ENCODE measurements at regions not wholly inside any gene's neighbourhood (a gene's known extent, or its start where the extent isn't known, plus 50 kb on each side); places are given as distances from the start of the nearest gene placed in this dataset.
"Not testable (repeated sequence)": the region's sequence is repeated elsewhere in the genome, so short reads cannot be mapped to it uniquely, and the experiment has no call there.

DNA sequence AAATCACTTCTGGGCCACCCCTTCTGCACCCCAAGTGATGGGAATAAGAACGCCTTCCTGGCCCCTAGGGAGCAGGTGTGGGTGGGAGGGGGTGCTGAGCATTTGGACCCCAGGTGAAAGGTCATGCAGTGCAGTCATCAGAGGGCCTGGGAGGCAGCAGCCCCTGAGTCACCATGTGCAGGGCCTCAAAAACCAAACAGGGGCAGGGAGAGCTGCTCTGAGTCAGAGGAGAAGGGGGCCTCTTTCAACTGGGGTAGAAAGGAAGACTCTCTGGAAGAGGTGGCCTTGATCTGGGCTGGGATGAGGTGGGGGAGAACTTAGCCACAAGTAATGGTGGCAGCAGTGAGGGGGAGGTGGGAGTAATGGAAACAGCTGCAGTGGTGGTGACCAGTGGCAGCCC, 164.3 kb downstream of the BUB3 start:
- DNase-seq (ENCODE audit: low spot score), result no peak

DNA sequence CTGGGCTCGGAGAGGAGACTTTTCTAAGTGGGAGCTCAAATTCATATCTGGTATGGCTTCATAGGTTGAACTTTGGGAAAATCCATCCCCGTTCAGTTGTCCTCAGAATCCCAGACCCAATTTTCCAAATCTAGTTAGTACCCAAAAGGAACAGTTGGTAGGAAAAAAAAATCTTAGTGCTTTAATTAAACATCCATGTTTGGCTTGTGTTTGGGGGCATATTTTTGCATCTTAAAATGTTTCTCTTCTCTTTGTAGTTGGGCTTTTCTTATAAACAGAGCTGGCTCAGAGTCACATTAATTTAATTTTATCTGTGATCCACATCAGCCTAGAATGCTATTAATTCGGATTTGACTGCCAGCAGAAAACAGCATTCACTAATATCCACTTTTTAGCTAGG, 165.9 kb downstream of the BUB3 start:
- DNase-seq (ENCODE audit: low spot score), result no peak

DNA sequence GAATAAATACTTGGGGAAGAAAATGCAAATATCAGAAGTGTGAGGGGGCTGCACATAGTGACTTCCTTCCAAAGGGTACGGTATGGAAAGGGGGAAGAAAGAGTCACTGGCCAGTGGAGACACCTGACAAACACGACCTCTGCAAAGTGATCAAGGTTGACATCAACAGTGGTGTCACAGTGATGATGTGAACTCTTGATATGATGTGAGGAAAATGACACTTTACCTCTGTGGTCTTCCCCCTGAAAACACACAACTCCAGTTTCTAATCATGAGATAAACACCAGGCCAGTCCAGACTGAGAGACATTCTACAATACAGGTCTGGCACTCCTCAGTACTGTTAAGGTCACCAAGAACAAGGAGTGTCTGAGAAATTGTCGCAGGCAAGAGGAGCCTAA, 169.7 kb downstream of the BUB3 start:
- DNase-seq (ENCODE audit: low spot score), result no peak

DNA sequence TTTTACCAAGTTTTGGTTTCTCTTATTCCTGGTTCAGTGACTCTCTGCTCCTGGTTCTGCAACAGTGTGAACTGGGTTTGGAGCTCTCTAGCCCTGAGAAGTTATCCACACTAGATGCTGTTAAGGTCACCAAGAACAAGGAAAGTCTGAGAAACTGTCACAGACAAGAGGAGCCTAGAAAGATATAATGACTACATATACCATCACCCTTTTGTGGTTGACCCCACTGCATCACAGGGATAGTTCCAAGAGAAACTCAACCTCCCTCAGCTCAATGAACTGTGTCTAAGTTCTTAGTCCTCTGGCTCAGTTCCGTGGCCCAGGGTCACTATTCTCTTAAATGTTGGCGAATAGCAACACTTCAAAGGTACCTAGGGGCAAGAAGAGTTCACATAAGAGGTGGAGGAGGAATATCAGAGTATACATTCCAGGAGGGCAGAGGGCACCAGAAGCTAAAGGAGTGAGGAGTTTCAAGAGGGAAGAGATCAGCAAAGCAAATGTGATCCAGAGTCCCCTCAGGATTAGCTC, 171.5 kb downstream of the BUB3 start:
- no peak for DNase-seq (ENCODE audit: low spot score)

DNA sequence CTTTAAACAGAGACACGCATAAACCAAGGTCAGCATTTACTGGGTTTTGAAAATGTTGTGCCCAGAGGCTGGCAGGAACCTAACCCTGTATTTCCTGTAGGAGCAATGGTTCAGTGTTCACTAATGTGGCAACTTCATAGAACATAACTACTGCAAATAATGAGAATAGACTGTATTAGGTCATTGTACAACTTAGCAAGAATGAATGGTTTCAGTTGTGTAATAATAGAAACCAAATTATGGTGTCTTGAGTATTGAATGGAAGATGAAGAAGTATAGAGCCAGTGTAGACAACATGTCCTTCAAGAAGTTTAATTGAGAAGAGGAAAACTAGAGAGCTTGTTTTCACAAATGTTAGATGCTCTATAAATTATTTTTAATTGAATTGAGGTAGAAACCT, 172.5 kb downstream of the BUB3 start:
- no peak for DNase-seq (ENCODE audit: low spot score)

DNA sequence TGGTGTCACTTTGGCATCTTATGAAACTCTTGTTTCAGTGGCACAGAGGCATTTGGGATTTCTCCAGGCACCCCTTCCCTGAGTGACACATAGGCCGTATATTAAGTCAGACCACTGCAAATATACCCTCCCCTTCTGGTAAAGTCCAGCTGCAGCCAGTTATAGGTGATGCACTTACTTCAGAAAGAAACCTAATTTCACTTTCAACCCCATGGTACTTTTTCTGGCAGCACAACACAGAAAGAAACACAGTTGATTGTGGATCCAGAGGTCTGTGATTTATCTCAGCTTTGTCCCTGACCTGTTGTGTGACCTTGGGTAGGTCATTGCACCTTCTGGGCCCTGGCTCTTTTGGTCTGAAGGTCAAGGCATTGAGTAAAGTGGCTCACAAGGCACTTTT, 173.2 kb downstream of the BUB3 start:
- no peak for DNase-seq (ENCODE audit: low spot score)

DNA sequence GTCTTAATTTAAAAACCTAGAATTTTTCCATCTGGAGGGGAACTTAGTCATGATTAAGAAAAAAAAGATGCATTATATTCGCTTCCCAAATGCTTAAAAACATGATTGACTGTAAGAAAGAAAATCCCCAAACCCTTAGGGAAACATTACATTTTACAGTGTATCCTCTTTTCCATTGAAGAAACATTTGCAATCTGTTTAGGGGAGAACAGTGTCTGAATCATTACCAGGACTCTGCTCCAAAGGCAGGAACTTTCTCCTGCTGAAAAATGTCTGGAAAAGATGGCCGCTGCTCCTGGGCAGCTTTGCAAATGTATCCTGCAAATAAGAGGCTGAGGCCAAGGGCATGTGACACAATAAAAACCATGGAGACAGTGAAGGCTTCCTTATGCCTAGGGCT, 173.7 kb downstream of the BUB3 start:
- DNase-seq (ENCODE audit: low spot score), result no peak

DNA sequence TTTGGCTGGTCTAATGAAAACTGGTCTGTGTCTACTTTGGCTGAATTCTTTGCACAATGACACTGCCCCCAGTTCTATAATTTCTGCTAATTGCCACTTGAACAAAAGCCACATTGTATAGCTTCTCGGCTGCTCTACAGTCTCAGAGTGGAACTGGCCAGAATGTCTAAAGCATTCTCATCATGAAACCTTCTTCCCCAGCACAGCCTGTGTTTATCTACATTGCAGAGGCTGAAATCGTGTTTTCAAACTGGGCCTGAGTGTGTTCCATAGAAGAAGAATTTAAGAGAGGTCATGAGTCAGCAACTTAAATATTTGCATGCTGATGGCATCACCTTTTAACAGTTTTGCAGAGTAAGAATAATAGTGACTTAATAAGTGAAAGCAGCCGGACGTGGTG, 177.2 kb downstream of the BUB3 start:
- DNase-seq (ENCODE audit: low spot score), result no peak

DNA sequence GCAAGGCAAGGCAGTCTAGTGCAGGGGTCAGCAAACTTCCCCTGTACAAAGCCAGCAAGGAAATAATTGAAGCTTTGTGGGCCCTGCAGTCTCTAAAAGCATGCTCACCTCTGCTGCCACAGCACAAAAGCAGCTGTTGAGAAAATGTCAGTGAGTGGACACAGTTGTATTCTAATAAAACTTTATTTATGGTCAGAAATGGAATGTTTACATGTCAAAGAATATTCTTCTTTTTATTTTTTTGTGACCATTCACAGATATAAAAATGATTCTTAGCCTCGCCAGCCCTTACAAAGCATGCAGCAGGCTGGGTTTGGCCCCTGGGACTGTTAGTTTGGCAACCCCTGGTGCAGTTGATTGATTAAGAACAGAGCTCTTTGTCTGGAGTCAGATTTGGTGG, 192.4 kb downstream of the BUB3 start:
- DNase-seq (ENCODE audit: low spot score), result no peak

DNA sequence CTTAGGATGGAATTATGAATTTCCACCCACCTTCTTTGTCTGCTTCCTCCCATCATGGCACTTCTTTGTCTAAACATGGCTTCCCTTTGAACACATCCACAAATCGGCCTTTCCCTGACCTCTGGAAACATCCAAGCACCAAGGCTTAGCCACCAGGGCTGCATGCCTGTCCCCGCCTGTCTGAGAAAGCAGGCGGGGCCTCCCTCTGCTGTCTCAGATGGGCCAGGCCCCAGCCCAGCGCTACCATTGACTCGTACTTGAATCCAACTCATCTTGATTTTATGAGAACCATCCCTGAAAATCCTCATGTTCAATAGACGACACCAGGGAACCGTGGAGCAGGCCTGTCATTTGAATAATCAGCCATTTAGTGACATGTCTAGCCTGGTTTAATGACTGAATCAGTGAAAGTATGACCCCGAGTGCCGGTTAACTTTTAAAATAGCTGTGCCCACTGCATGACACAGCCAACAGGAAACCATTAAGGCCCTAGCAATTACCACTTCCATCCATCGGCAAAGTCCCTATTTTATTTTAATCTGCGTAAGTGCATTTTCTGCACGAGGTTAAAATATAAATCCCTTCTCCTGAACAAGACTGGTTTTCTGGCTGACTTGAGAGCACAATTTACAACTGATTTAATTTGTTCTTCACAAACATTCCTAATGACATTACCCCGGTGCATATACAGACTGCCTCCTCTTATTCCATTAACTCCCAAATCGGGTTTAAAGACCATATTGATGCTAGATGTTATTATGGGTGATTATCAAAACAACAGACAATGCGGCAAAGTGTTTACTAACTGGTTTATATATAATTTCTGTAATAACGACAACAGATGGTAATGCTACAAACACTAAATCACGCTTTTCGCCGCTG, 194.7 kb downstream of the BUB3 start:
- no peak for DNase-seq (ENCODE audit: low spot score)

DNA sequence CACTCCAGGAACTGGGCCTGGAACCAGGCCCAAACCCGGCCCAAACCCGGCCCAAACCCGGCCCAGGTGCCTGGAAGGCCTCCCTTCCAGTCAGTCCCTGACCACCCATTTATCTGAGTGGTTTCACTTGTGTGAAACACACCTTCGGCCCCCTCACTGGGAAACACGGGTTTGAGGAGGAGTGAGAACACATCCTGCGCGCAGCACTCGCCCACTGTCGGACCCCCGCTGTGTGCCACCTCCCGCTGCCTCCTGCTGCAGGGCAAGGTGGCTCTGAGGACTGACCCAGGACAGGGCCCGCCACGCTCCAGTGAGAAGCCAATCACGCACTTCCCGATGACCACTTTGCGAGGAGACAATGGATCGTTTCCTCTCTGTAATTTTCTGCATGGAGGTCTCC, 197.5 kb downstream of the BUB3 start:
- DNase-seq (ENCODE audit: low spot score), result no peak

DNA sequence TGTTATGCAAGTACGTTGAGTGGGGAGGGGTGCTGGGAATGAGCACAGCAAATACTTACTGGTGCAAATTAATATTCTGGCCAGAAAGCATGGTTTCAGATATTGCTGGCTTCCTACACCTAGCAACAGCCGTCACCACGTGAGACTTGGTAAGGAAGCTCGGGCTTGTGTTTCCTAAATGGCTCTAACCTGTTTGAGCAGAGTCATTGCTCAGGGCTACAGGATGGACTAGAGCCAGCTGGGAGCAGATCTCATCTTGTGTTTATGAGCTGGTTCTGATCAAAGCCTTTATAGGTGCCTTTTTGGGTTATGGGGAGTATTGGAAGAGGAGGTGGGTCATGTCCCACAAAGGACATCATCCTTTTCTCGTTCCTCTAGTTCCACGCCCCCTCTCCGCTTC, 200.3 kb downstream of the BUB3 start:
- no peak for DNase-seq (ENCODE audit: low spot score)

DNA sequence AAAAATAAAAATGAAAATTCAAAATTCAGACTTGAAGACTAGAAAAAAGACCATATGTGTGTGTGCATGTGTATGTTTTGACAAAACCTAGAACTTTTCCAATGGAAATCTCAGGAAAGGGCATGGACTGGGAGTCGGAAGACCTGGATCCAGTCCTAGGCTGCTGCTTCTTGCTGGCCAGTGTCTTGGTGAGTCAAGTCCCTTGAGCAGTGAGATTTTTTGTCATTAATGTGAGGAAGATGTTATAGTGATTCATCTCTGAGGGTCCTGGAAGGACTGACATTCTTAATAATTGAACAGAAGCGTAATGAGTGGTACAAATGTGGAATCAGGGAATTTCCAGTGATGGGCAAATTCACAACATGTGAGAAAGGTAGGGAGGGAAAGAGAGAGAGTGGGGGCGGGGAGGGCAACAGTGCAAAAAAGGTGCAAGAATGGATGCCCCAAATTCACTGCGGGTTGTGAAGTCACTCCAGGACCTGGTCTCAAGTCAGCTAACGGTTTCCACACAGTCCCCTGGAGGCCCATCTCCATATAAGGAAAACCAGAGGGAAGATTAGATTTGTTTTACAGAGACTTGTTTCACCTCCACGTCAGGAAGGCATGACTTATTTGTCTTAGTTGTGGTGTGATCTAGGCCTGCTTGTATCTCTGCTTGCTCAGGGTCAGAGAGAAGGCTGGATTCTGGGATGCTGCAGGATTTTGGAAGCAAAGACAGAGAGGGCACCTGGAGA, 201.7 kb downstream of the BUB3 start:
- no peak for DNase-seq (ENCODE audit: low spot score)

DNA sequence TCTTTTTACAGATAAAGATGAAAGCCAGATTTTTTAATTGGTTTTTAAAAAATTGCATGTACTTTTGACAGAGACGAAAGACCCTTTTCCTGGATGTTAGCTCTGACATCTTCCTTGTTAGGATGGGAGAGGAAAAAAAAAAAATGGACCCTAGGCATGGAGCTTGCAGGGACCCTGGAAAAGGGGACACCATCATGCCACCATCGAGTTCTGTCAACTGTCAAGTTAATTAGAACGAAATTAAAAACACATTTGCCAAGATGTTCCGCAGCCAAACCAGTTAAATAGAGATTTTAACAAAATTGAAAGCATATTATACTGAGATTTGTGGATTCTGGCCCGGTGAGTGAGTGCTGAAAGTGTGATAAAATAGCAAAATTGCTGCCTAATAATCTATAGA, 202.6 kb downstream of the BUB3 start:
- no peak for DNase-seq (ENCODE audit: low spot score)

DNA sequence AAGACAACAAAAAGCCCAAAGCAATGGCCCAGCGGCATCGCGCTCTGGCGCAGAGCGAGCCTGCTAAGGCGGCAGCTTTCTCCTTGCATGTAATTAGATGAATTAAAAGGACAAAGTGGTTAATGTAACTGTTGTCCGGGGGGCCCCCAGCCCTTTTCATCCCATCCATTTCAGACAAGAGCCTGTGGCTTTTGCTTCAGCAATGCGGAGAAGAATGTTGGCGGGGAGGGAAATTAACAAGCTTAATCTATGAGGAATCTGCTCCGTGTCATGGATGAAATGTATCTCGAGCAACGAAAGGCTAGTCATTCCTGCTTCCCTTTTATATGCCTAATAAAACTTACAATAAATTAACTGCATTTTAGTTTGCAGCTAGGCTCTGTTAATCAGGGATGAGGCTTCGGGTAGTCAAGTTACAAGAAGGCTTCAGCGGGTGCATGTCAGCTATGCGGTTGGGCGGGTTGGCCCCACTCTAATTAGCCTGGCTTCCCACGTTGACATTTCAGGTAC, 203.3 kb downstream of the BUB3 start:
- DNase-seq (ENCODE audit: low spot score), result no peak

DNA sequence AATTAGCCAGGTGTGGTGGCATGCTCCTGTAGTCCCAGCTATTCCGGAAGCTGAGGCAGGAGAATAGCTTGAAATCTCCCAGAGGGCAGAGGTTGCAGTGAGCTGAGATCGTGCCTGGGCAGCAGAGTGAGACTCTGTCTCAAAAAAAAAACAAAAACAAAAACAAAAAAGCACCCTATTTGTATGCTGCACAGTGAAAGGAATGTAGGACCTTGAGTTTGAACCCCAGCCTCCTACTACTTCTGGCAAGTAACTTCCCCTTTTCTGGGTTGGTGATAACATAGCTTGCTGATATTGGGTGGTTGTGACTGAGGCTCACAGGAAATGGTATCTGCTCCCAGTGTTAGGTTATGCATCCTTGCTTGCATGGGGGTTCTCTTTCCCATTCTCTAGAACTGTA, 205.3 kb downstream of the BUB3 start:
- DNase-seq (ENCODE audit: low spot score), result no peak

DNA sequence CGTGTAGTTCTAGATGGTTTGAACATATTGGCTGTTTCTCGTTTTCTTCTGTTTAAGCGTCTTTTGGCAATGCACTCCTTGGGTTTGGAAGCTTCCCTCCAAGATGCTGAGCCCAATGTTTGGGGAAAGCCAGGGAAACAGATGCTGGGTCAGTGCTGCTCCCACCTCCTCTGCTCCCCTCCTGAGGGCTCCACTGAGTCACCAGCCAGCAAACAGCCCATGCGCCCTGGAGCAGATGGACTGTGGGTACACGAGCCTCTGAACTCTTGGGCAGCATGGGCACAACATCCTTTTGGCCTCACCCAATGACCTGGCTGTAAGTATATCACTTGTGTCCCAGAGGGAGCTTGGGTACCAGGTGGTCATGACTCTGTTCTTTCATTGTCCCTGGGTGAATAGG, 207.6 kb downstream of the BUB3 start:
- no peak for DNase-seq (ENCODE audit: low spot score)

DNA sequence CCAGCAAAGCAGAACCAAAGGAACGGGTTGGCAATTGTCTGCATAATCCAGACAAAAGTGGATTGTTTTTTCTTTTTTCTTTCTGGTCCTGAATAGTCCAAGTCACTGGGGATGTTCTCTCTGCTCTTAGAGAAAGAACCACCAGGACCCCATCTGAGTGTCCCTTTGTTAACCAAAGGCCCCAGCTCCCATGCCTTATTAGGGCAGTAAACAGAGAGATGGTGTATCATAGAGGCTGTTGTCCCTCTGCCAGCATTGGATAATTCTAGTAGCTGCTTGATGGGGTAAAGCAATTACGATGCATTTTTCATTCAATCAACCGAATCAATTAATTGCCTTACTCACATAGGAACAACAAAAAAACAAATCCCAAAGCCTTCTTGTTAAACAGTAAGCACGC, 213.0 kb downstream of the BUB3 start:
- DNase-seq (ENCODE audit: low spot score), result no peak

DNA sequence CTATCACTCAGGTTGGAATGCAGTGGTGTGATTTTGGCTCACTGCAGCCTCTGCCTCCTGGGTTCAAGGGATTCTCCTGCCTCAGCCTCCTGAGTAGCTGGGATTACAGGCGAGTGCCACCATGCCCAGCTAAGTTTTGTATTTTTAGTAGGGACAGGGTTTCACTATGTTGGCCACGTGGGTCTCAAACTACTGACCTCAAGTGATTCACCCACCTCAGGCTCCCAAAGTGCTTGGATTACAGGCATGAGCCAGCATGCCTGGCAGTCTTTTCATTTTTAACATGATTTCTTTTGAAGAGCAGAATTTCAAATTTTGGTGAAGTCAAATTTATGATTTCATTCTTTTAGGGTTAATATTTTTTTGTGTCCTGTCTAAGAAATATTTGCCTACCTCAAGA, 217.4 kb downstream of the BUB3 start:
- not testable (repeated sequence) for DNase-seq (ENCODE audit: low spot score)

DNA sequence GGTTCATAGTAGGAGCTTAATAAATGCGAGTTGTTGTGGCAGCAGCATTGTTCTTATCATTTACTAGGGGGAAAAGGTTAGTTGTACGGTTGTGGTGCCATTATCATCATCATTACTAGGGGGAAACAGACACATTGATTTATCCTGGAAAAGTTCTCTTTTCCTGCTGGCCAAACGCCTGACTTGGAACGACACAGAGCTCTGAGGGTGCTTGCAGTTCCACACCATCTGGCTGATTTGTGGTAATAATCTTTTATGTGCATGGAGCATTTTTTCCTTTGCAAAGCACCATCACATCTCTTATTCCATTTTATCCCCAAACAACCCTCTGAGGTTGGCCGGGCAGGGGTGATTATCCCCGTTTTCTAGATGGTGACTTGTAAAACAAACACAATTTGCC, 219.4 kb downstream of the BUB3 start:
- DNase-seq (ENCODE audit: low spot score), result no peak

DNA sequence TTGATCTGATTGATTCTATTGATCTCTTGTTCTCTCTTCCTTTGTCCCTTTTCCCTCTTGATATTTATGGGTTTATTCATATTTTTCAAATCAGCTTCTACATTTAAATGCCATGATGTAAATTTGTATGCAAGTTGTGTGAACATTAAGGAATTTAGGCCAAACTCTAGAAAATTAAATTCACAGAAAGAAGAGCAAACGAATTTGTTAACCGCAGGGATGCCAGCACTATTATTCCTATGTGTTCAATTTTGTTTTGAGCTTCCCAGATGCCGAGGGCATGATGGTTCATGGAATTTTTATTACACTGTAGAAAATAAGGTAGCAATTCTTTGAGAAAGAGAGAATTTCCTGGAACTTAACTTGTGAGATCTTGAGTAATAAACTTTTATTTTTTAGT, 220.9 kb downstream of the BUB3 start:
- no peak for DNase-seq (ENCODE audit: low spot score)

DNA sequence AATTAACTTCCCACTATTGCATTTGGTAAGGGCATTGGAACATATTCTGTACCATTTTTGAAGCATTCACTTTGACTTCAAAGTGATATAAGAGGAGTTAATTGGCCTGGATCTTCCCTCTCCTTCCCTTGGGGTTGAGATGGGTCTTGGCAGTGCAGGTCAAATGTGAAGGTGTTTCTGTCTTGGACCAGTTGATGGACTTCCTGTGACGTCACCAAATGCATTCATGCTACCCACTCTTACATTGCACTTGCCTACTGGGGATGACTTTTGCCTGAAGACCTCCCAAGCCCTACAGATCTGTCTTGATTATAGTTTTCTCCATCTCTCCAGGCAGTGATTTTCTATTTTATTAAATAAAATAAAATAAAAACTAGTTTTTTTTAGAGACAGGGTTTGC, 221.5 kb downstream of the BUB3 start:
- DNase-seq (ENCODE audit: low spot score), result no peak

DNA sequence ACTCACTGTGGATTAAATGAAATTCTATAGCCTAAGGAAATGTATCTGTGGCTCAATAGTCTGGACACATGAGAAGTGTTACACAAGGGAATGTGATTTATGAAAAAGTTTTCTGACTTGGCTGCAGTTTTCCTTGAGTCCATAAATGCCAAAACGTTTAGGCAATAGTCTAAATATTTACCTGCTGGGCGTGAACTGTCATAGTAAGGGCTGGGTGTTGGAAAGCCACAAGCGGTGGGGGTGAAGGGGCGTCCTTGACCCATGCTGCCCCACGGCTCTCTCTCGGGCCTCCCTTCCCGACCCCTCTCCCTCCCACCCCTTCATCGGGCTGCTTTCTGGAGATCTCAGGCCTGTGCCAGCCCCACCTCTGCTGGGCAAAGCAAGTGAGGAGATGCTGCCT, 223.7 kb downstream of the BUB3 start:
- no peak for DNase-seq (ENCODE audit: low spot score)
